Heart right ventricle (tissue), 16 donors: ENCODE measurements at regions not wholly inside any gene's neighbourhood (a gene's known extent, or its start where the extent isn't known, plus 50 kb on each side); places are given as distances from the start of the nearest gene placed in this dataset.
"Not testable (repeated sequence)": the region's sequence is repeated elsewhere in the genome, so short reads cannot be mapped to it uniquely, and the experiment has no call there.

Experiments used
- ATAC-seq, 8 donors: fragments of 200-7000 bp; cut with Tn5 transposase; one replicate each; pipeline ENCODE4 v1.9.1; 2020; ENCODE audit warnings: mild to moderate bottlenecking in 8 of 8, moderate library complexity in 8 of 8, moderate number of reproducible peaks in 1 of 8
- DNase-seq, 2 donors: peaks; one replicate each; pipeline ENCODE4 v3.0.0-alpha.2; 2020
- H3K27ac ChIP-seq, 10 donors: fragments of 200-600 bp; sonication (generic) in 2 of 10; one replicate each; pipeline versions ENCODE4 v1.5.0 to v1.8.0; 2020 to 2022; ENCODE audit warnings: mild to moderate bottlenecking in 3 of 10
- H3K27me3 ChIP-seq, 7 donors: fragments of 200-600 bp; one replicate each; pipeline ENCODE4 v1.8.0; 2021 to 2022; ENCODE audit warnings: mild to moderate bottlenecking in 2 of 7
- H3K36me3 ChIP-seq, 9 donors: fragments of 200-600 bp; sonication (generic) in 1 of 9; one replicate each; pipeline versions ENCODE4 v1.5.0 to v1.8.0; 2020 to 2022; ENCODE audit warnings: mild to moderate bottlenecking in 2 of 9
- H3K4me1 ChIP-seq, 9 donors: fragments of 200-600 bp; sonication (generic) in 1 of 9; one replicate each; pipeline versions ENCODE4 v1.5.0 to v1.8.0; 2020 to 2022; ENCODE audit warnings: mild to moderate bottlenecking in 4 of 9
- H3K4me3 ChIP-seq, 10 donors: fragments of 200-600 bp; sonication (generic) in 2 of 10; one replicate each; pipeline versions ENCODE4 v1.5.0 to v1.8.0; 2020 to 2022; ENCODE audit warnings: mild to moderate bottlenecking in 7 of 10, moderate library complexity in 2 of 10
- H3K9me3 ChIP-seq, 11 donors: fragments of 200-600 bp in 10 of 11; sonication (generic) in 2 of 11; one replicate each; pipeline versions ENCODE4 v1.5.0 to v1.8.0; 2013 to 2022; ENCODE audit warnings: mild to moderate bottlenecking in 2 of 11, control low read depth in 1 of 11, moderate library complexity in 1 of 11
- CTCF ChIP-seq, 9 donors: fragments of 200-600 bp; sonication (generic) in 2 of 9; IDR thresholded peaks; one replicate each; pipeline versions ENCODE4 v1.5.0 to v1.8.0; 2021 to 2022; ENCODE audit warnings: antibody characterized with exemption in 9 of 9, mild to moderate bottlenecking in 5 of 9, moderate library complexity in 1 of 9
- WGBS, 2 donors: extraction: QIAGEN DNeasy Blood & Tissue Kit; methylation state at CpG; one replicate each; pipeline ENCODE4 v1.1.7; 2013; ENCODE audit warnings: inconsistent platforms in 1 of 2; 5-methylcytosine and 5-hydroxymethylcytosine counted together
- intact Hi-C, 10 donors: fragments of 100-400 bp; cut with DNase I; formaldehyde crosslinking; loops; one replicate each; pipeline versions ENCODE4 v1.11.1 to v1.14.2; 2022
- donor health status: Arrhythmogenic right ventricular cardiomyopathy.
- donor health status: ischemic (EF 13 %, LVEDD 7.1; RV severe dilation, severe dysfunction).
- donor health status: healthy with polysubstance abuse.
- donor health status: DM: no; HTN: yes; CAD: no.
- donor health status: DM: no; HTN: no; CAD: no.
- donor health status: ischemic (EF 25% LVEDD 6.9; RV normal size, moderate dysfunction).
- donor health status: ischemic (EF 25% LVEDD 5.7; RV mildly dilated, moderate dysfunction).
- donor health status: healthy.
- donor health status: DM: yes; HTN: yes; CAD: no.
- donor health status: Ischemic cardiomyopathy.
- donor health status: ischemic (EF 35%, LVEDD 5.7; RV mildly dilated, moderate dysfunction).
- donor health status: nonischemic (EF 11% LVEDD 7.7; RV severe dilation, severe dysfunction).
- donor health status: DM: yes; HTN: yes; CAD: no.
- donor health status: PGD.
- donor health status: ischemic (EF 29% LVEDD 5.4; RV normal size, mild dysfunction).
- donor health status: nonischemic (EF 23%, LVEDD 6.1; RV moderate dilation, normal function).

GRCh38 chr3:125671461-125672243 lies 76.4 kb upstream of the OSBPL11 start:
- WGBS, 2 donors = 92 to 97% methylated on average over 38 to 39 of the region's 39 CpGs
- ATAC-seq = peak in 1 of 8 donors; percentile 53
- Histone ChIP-seq H3K27me3 (no peaks in the 10 kb centered on the region), H3K27ac (no peak overlapping the region), H3K9me3 (no peaks in the 10 kb centered on the region), H3K36me3 (no peaks in the 10 kb centered on the region), H3K4me3 (no peak overlapping the region), H3K4me1 (no peaks in the 10 kb centered on the region)
- intact Hi-C loops = no loop called here
- TF ChIP-seq CTCF (IDR thresholded peaks at IDR 0.05) = no peak
- DNase-seq = no peak

GRCh38 chr3:125675791-125676190 lies 80.5 kb upstream of the OSBPL11 start:
- no peaks in the 10 kb centered on the region for H3K27me3 ChIP-seq
- DNase-seq (no peak), ATAC-seq (no peak)
- H3K36me3 ChIP-seq = no peaks in the 10 kb centered on the region
- no peaks in the 10 kb centered on the region for H3K4me1 ChIP-seq
- WGBS, 2 donors = 60 to 63% methylated on average over 4 of the region's 4 CpGs
- intact Hi-C loops = no loop called here
- H3K9me3 ChIP-seq = no peaks in the 10 kb centered on the region
- no peak overlapping the region for H3K27ac ChIP-seq
- H3K4me3 ChIP-seq = no peak overlapping the region
- no peak for TF ChIP-seq CTCF (IDR thresholded peaks at IDR 0.05)

DNA sequence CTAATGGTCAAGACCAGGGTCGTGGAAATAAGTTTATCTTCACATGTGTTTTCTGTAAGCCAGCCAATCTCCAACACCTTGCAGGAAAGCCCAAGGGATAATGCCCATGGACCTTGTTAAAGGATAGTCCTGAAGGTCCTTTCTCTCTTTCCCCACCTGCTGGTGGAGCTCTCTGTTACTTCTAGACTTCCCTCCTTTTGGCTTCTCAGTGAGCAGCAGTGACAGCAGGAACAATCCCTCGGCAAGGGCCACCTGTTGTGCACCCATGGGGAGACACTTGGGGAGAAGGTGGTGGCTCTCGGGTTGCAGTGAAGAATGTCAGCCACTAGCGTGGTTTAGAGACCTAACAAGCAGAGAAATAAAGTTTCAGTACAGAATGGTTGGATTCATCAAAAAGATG lies 84.0 kb upstream of the OSBPL11 start:
- Histone ChIP-seq H3K27ac (no peak overlapping the region), H3K4me1 (peaks cover 0 to 15% (median 8%) of the 10 kb centered on the region in 9 donors), H3K36me3 (no peaks in the 10 kb centered on the region), H3K27me3 (no peaks in the 10 kb centered on the region), H3K4me3 (no peak overlapping the region), H3K9me3 (no peaks in the 10 kb centered on the region)
- DNase-seq = no peak
- intact Hi-C loops = no loop called here
- 67 to 80% methylated on average over 4 of the region's 4 CpGs for WGBS, 2 donors
- no peak for ATAC-seq
- no peak for TF ChIP-seq CTCF (IDR thresholded peaks at IDR 0.05)

DNA sequence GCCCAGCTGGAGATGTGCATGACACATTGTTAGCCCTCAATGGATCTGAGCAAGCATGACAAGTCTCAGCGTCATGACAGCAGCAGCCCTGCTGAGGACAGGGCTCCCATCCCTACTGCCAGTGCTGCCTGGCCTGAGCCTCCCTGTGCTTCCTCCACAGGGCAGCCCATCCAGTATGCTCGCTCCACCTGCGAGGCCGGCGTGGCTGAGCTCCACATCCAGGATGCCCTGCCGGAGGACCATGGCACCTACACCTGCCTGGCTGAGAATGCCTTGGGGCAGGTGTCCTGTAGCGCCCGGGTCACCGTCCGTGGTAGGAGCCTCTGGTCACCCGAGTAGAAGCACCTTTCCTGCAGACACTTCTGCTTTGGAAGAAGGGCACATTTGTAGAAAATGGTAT lies 85.8 kb upstream of the OSBPL11 start:
- 96% methylated on average over 11 of the region's 11 CpGs for WGBS, 2 donors
- no peaks in the 10 kb centered on the region for H3K27me3 ChIP-seq
- ATAC-seq (no peak), DNase-seq (no peak)
- intact Hi-C loops = no loop called here
- no peak overlapping the region for H3K4me3 ChIP-seq
- no peak for TF ChIP-seq CTCF (IDR thresholded peaks at IDR 0.05)
- no peaks in the 10 kb centered on the region for H3K9me3 ChIP-seq
- no peaks in the 10 kb centered on the region for H3K36me3 ChIP-seq
- no peak overlapping the region for H3K27ac ChIP-seq
- H3K4me1 ChIP-seq = peaks cover 0 to 15% (median 8%) of the 10 kb centered on the region in 9 donors

DNA sequence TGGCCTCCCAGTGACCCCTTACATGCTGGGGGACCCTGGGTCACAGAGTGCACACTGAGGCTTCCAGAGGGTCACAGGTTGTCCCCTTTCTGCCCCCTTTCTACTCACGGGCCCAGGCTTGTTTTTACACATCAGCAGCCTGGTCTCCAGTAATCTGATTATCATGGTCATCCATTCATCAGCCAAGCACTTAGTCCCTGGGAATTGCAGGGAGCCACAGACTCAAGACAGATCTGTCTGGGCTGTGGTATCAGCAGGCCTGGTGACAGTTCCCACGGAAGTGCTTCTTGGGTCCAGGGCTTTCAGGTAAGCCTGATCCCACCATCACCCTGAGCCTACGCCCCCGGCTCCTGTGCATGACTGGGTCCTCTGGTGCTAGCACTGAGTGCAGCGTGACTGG lies 86.6 kb upstream of the OSBPL11 start:
- ATAC-seq, H3K27ac ChIP-seq, H3K27me3 ChIP-seq, DNase-seq, H3K36me3 ChIP-seq, H3K9me3 ChIP-seq, intact Hi-C loops, H3K4me3 ChIP-seq: not testable (repeated sequence)
- WGBS, 2 donors = 89 to 91% methylated on average over 5 of the region's 5 CpGs
- H3K4me1 ChIP-seq = peaks cover 0 to 15% (median 8%) of the 10 kb centered on the region in 9 donors

GRCh38 chr3:125682610-125683009 lies 87.3 kb upstream of the OSBPL11 start:
- H3K9me3 ChIP-seq, H3K4me3 ChIP-seq, H3K27me3 ChIP-seq, intact Hi-C loops, H3K36me3 ChIP-seq: not testable (repeated sequence)
- H3K4me1 ChIP-seq = peaks cover 0 to 15% (median 8%) of the 10 kb centered on the region in 9 donors
- DNase-seq (peak in 1 of 2 donors; percentile 11), ATAC-seq (peak; percentile 17 to 70 (median 39))
- peak overlapping the region in 1 of 10 donors; percentile 48 for H3K27ac ChIP-seq
- WGBS, 2 donors = 29 to 53% methylated on average over 4 of the region's 4 CpGs
